Urinary bladder (tissue), 3 donors: ENCODE measurements at regions not wholly inside any gene's neighbourhood (a gene's known extent, or its start where the extent isn't known, plus 50 kb on each side); places are given as distances from the start of the nearest gene placed in this dataset.

ENCODE experiments used
- DNase-seq: peaks from one replicate; pipeline ENCODE4 v3.0.0-alpha.2; 2015; ENCODE audit errors: extremely low spot score
- H3K27ac ChIP-seq: one replicate; pipeline ENCODE4 v1.5.1; 2013; ENCODE audit warnings: low read depth, mild to moderate bottlenecking, moderate library complexity
- H3K36me3 ChIP-seq: one replicate; pipeline ENCODE4 v1.6.1; 2013; ENCODE audit warnings: mild to moderate bottlenecking, moderate library complexity; ENCODE audit not compliant: insufficient read depth
- H3K4me1 ChIP-seq: one replicate; pipeline ENCODE4 v1.6.1; 2013; ENCODE audit warnings: mild to moderate bottlenecking, moderate library complexity; ENCODE audit not compliant: insufficient read depth
- H3K4me3 ChIP-seq: one replicate; pipeline ENCODE4 v1.5.1; 2013; ENCODE audit warnings: low read depth, low read length
- WGBS: extraction: QIAGEN DNeasy Blood & Tissue Kit; methylation state at CpG from one replicate; pipeline ENCODE4 v1.1.7; 2013; 5-methylcytosine and 5-hydroxymethylcytosine counted together
- donor health status: healthy with polysubstance abuse.
- donor health status: healthy.

GRCh38 chr13:22002893-22003292 lies 332.0 kb downstream of the FGF9 start:
- DNase-seq, result no peak
- WGBS, result 64% methylated on average over 4 of the region's 4 CpGs
- no peak overlapping the region for H3K4me3 ChIP-seq
- no peaks in the 10 kb centered on the region for H3K36me3 ChIP-seq
- no peak overlapping the region for H3K27ac ChIP-seq
- no peaks in the 10 kb centered on the region for H3K4me1 ChIP-seq

GRCh38 chr13:22009500-22009899 lies 338.6 kb downstream of the FGF9 start:
- no peak for DNase-seq
- H3K4me3 ChIP-seq, result no peak overlapping the region
- H3K36me3 ChIP-seq, result no peaks in the 10 kb centered on the region
- H3K4me1 ChIP-seq, result no peaks in the 10 kb centered on the region
- WGBS, result 80% methylated on average over 8 of the region's 8 CpGs
- H3K27ac ChIP-seq, result no peak overlapping the region

DNA sequence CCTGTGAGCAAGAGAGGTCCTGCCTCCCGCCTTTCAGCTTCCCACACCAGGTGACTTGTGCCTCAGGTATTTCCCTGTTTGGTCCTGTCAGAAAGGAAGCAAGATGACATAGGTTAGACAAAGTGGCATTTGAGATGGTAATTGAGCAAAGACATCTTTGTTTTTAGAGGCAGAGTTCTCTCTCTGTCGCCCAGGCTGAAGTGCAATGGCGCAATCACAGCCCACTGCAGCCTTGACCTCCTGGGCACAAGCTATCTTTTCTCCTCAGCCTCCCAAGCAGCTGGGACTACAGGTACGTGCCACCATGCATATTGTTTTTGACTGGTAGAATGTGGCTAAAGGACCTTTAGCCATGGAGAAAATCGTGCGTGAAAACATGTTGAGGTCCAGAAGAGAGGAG lies 339.1 kb downstream of the FGF9 start:
- H3K36me3 ChIP-seq, result no peaks in the 10 kb centered on the region
- H3K4me3 ChIP-seq, result no peak overlapping the region
- DNase-seq, result no peak
- no peaks in the 10 kb centered on the region for H3K4me1 ChIP-seq
- WGBS, result 93% methylated on average over 6 of the region's 6 CpGs
- H3K27ac ChIP-seq, result no peak overlapping the region

DNA sequence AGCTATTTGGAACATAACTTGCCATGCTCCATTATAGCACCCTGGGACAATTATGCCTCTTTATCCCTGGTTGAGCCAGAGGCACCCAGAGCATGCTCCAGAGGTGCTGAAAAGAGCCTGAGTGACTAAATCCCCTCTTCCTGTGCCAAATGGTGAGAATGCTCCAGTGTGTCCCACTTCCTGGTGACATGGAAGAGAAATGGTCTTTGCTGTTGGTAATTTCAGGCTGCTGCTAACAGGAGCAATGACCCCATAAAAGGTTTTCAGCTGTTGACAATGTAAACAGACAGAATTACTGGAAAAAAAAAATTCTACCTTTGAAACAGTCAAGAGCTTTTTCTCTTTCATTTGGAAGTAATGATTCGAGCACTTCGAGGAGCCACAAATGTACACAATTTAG lies 341.8 kb downstream of the FGF9 start:
- H3K27ac ChIP-seq, result no peak overlapping the region
- no peak for DNase-seq
- 51% methylated on average over 2 of the region's 2 CpGs for WGBS
- H3K36me3 ChIP-seq, result no peaks in the 10 kb centered on the region
- no peak overlapping the region for H3K4me3 ChIP-seq
- no peaks in the 10 kb centered on the region for H3K4me1 ChIP-seq

DNA sequence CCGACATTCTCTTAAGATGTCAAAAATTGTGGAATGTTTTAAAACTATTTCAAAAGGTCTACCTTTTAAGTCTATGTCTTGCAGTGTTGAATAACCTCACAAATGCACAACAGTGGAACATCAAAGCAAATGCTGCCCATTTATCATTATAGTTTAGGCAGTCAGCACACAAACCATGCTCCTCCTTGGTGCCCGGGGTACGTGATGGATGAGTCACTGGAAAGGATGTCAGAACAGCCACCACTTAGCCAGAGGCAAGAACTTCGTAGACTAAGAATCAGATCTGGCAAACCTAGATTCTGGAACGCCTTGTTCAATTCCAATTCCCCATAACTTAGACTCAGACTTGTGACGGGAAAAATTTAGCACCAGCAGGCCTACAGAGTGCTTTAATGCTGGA lies 343.6 kb downstream of the FGF9 start:
- Histone ChIP-seq H3K4me1 (no peaks in the 10 kb centered on the region), H3K36me3 (no peaks in the 10 kb centered on the region), H3K4me3 (no peak overlapping the region), H3K27ac (no peak overlapping the region)
- DNase-seq, result no peak
- 68% methylated on average over 6 of the region's 6 CpGs for WGBS

DNA sequence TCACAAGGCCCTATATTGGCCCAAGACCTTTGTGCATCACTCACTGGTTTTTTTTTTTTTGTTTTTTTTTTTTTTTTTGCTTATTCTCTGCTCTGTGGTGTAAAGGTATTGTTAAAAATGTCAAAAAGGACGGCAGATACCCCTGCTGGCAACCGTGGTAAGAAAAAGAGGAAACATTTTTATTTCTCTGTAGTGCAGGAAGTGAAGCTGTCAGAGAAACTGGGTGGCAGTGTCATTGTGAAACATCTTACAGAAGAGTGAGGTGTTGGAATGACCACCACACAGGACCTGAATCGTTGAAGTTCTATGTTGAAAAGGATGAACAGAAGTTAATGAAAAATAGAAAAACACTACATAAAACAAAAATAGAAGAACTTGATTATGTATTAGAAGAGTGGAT lies 346.4 kb downstream of the FGF9 start:
- WGBS, result 57% methylated on average over 3 of the region's 3 CpGs

DNA sequence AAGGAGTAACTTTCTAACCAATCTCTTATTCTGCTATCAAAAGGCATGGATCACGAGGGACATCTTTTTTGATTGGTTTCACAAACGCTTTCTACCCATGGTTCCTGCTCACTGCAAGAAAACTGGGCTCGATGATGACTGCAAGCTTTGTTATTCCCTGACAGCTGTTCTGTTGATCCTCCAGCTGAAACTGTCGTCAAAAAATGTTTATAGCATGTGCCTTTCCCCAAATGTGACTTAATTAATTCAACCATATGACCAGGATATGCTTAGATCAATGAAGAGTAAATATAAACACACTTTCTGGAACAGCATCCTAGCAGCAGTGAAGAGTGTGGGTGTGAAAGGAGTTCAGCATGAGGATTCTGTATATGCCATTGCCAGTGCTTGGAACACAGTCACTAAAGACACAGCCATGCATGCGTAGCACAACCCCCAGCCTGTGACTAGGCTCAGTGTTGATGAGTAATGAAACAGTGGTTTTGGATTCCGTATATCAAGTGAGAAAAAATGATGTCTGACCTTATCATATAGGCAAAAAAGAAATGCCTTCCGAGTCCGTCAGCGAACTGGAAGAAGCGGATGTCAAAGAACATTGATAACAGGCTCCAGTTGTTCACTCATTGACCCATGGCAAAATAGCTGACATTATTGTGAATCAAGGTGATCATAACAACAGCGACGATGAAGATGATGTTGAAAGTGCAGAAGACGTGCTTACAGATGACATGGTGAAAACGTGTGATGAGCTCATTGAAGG lies 347.4 kb downstream of the FGF9 start:
- H3K36me3 ChIP-seq, result no peaks in the 10 kb centered on the region
- 82% methylated on average over 14 of the region's 14 CpGs for WGBS
- H3K4me1 ChIP-seq, result no peaks in the 10 kb centered on the region
- DNase-seq, result no peak
- no peak overlapping the region for H3K4me3 ChIP-seq
- no peak overlapping the region for H3K27ac ChIP-seq

More for the DNA sequence above, 346.4 kb downstream of the FGF9 start:
- no peaks in the 10 kb centered on the region for H3K4me1 ChIP-seq
- no peak overlapping the region for H3K27ac ChIP-seq
- no peaks in the 10 kb centered on the region for H3K36me3 ChIP-seq
- no peak overlapping the region for H3K4me3 ChIP-seq
- no peak for DNase-seq

DNA sequence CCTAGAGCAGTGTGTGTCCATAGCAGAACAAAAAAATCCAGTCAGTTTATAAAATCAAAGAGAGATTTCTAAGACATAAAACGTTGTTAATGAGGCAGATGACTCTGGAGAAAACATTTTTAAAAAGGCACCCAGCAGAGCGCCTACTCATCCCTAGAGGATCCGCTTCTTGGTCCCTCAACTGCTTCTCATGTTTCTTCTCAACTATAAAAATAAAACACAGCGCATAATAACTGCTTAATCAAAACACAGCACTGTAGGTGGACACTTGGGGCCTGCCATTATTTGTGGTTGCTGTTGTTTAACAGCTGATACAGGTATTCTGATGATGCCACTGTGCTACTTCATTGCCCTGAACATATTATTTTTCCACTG lies 347.9 kb downstream of the FGF9 start:
- H3K27ac ChIP-seq, result no peak overlapping the region
- WGBS, result 90% methylated on average over 4 of the region's 4 CpGs
- H3K4me3 ChIP-seq, result no peak overlapping the region
- no peaks in the 10 kb centered on the region for H3K4me1 ChIP-seq
- no peaks in the 10 kb centered on the region for H3K36me3 ChIP-seq
- no peak for DNase-seq

- Histone ChIP-seq H3K27ac (no peak overlapping the region), H3K4me3 (no peak overlapping the region), H3K4me1 (no peaks in the 10 kb centered on the region), H3K36me3 (no peaks in the 10 kb centered on the region)
- WGBS, result 84% methylated on average over 8 of the region's 8 CpGs
- no peak for DNase-seq
These were observed 353.6 kb downstream of the FGF9 start for GRCh38 chr13:22024381-22024994.

GRCh38 chr13:22027566-22027965 lies 356.7 kb downstream of the FGF9 start:
- no peak for DNase-seq
- H3K36me3 ChIP-seq, result no peaks in the 10 kb centered on the region
- H3K4me3 ChIP-seq, result no peak overlapping the region
- no peak overlapping the region for H3K27ac ChIP-seq
- no peaks in the 10 kb centered on the region for H3K4me1 ChIP-seq
- 85% methylated on average over 8 of the region's 8 CpGs for WGBS

DNA sequence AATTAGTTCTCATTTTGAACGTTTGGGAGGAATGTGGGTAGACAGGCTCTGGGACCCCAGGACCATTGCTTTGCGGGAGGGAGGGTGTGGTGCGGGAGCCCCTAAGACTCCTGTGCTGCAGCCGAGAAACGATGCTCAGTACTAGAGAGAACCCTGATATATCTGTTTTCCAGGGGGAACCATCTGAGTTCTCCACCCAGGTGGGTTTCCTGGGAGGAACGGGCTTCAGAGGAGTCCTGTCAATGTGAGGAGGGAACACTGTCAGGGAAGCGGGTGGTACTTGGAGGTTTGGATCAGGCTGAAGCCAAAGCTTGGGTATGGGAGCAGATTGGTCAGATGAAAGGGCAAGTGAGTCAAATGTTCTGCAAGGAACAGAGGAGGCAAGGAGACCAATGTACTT lies 358.0 kb downstream of the FGF9 start:
- Histone ChIP-seq H3K36me3 (no peaks in the 10 kb centered on the region), H3K4me3 (no peak overlapping the region), H3K4me1 (no peaks in the 10 kb centered on the region), H3K27ac (no peak overlapping the region)
- DNase-seq, result no peak
- 90% methylated on average over 7 of the region's 7 CpGs for WGBS

- DNase-seq, result no peak
- 92% methylated on average over 6 of the region's 6 CpGs for WGBS
- H3K27ac ChIP-seq, result no peak overlapping the region
These were observed 359.4 kb downstream of the FGF9 start for GRCh38 chr13:22030321-22030720.

DNA sequence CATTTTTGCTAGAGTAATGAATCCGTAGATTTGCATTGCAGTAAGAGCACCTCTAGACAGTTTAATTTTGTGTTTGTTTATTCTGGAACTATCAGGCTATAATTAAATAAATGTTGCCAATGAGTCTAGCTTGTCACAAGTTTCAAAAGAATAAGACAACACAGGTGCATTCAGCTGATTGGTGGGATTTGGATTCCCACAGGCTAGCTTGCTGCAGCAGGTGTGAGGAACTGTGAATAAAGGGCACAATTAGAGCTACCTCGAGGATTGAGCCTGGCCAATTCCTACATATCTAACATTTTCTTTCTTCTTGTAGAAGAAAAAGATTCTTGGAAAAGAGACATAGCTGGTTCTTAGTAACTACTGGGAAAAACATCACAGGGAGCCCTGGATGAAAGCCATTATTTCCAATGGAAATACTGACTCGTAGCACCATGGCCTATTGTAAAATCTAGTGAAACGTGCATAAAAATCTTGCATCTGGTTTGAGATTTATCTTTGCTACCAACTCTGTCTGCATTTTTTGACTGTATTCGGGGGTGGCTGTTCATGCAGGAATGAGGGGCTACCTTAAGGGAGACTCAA lies 360.9 kb downstream of the FGF9 start:
- no peak overlapping the region for H3K27ac ChIP-seq
- no peaks in the 10 kb centered on the region for H3K36me3 ChIP-seq
- WGBS, result 38% methylated on average over 5 of the region's 5 CpGs
- no peak for DNase-seq
- no peaks in the 10 kb centered on the region for H3K4me1 ChIP-seq
- no peak overlapping the region for H3K4me3 ChIP-seq

More at GRCh38 chr13:22030321-22030720, 359.4 kb downstream of the FGF9 start:
- no peaks in the 10 kb centered on the region for H3K4me1 ChIP-seq
- no peak overlapping the region for H3K4me3 ChIP-seq
- H3K36me3 ChIP-seq, result no peaks in the 10 kb centered on the region

DNA sequence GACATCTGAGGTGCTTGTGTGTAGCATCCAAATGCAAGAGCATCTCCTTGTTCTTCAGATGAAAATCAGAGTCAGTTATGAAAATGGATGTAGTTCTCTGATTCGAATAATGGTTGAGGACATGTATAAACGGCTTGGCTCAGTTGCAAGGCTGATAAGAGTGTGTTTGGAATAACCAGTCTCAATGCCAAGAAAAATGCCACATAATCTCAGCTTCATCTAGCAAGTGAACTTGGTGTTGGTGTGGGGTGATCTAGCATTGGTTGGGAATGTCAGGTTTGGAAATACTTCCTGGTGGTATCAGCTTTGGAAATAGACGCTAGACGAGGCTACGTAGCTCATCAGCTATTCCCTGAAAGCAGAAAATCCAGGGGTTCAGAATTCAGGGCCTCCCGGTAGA lies 362.0 kb downstream of the FGF9 start:
- Histone ChIP-seq H3K4me1 (no peaks in the 10 kb centered on the region), H3K36me3 (no peaks in the 10 kb centered on the region), H3K27ac (no peak overlapping the region), H3K4me3 (no peak overlapping the region)
- no peak for DNase-seq
- 76% methylated on average over 6 of the region's 6 CpGs for WGBS
